NCI-H2107 treated with DMSO at 0.1 percent for 48 hours (cell line): ENCODE measurements at regions not wholly inside any gene's neighbourhood (a gene's known extent, or its start where the extent isn't known, plus 50 kb on each side); places are given as distances from the start of the nearest gene placed in this dataset.

Source experiments
- DNase-seq: peaks from one replicate; lab custom pipeline; 2025; ENCODE audit not compliant: unreplicated experiment; lab: John Stamatoyannopoulos, UW

DNA sequence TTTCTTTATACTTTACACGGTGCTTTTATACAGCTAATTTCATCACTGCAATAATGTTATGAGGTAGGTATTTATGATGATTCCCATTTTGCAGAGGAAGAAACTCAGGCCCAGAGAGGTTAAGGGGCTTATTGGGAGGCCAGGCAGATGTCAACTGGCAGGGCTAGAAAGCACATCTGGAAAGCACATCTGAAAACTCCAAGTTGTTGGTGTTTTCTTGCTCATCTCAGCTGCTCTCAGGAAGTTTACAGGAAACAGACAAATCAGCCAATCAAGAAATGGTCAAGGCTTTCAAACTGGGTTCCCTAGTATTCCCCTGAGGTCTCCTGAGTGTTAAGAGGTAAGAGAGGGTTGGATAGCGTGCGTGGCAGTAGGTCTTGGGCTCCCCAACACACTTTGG lies 124.1 kb upstream of the MED13L start:
- no peak for DNase-seq

DNA sequence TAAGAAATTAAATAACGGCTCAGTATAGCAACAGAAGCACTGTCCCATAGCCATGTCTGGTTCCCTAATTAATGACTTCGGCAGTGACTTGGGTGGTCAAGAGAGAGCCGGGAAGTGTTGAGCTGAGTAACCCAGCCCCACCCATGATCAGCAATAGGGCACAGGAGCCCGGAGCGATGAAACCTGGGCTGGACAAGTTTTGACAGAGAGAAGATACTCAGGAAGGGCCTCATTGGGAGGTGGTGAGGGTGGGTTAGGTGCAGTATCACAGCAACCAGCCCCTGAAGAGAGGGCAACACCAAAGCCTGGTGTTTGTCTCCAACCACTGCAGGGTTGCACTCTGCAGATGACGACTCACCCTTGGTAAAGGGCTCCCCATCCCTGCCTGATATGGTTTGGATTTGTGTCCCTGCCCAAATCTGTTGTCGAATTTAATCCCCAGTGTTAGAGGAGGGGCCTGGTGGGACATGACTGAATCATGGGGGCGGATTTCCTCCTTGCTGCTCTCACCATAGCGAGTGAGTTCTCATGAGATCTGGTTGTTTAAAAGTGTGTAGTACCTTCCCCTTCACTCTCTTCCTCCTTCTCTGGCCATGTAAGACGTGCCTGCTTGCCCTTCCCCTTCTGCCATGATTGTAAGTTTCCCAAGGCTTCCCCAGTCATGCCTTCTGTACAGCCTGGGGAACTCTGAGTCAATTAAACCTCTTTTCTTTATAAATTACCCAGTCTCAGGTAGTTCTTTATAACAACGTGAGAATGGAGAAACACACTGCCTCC lies 124.9 kb upstream of the MED13L start:
- no peak for DNase-seq

DNA sequence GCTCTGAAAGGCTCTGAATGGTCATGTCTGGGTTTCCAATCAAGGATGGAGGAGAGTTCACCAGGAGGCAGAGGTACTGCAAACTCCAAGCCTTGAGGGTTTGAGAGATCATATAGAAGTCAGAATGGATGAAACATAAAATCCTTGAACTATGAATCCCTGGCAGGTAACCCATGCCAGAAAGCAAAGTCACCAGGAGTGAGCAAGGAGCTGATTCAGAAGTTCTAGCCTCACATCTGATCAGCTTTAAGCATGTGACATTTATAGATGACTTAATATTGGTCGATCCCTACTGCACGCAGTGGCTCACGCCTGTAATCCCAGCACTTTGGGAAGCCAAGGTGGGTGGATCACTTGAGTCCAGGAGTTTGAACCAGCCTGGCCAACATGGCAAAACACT lies 126.1 kb upstream of the MED13L start:
- no peak for DNase-seq

DNA sequence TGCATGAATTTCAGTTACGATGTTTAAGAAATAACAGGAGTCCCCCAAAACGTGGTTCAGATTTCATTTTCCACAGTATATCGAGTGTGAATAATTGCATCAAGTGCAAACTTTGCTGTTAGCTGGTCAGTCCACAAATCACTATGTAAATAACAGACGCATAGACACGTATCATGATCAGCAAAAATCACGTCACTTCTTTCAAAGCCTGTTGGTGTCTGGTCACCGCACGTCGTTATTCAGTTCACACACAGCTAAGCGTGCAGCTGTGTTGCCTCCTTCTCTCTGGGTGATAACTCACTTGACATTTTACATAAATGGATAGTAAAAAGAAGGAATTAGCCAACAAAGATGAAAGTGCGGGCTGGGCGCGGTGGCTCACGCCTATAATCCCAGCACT lies 126.8 kb upstream of the MED13L start:
- no peak for DNase-seq

DNA sequence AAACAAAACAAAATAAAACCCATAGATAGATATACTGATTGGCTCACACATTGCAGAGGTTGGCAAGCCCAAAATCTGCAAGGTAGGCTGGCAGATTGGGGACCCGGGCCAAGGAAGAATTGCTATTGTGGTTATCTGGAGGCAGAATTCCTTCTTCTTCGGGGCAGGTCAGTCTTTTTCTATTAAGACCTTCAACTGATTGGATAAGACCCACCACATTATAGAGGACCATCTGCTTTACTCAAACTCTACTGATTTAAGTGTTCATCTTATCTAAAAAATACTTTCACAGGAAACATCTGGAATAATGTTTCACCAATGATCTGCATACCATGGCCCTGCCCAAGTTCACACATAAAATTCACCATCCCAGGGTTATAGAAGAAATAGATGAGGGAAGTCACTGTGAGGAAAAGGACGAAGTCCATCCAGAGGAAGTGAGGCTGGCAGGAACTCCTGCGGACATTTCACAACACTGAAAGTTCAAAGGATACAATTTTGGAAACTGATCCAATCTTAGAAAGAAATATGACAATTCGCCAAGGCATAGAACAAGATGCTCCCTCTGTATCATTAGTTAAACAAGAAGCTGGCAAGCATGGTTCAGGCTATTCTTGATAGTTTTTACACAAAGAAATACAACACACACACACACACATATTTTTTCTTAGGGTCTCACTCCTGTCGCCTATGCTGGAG lies 127.6 kb upstream of the MED13L start:
- no peak for DNase-seq

DNA sequence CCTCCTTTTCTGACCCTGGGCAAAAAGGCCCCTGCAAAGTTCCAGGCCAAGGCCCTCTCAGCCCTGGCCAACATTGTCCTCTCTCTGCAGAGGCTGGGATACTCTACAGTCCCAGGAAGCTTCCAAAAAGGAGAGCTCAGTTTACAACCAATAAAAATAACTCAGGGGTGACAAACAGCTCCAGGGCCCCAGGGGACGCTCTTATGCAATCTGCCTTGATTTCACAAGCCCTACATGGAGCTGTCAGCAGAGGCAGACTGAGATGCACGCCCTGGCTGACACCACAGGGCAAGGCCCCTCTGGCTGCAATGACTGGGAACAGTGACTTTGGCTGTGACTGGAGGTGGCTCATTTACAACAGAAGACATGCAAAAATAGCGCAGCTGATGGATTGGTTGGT lies 129.0 kb upstream of the MED13L start:
- DNase-seq, result no peak

DNA sequence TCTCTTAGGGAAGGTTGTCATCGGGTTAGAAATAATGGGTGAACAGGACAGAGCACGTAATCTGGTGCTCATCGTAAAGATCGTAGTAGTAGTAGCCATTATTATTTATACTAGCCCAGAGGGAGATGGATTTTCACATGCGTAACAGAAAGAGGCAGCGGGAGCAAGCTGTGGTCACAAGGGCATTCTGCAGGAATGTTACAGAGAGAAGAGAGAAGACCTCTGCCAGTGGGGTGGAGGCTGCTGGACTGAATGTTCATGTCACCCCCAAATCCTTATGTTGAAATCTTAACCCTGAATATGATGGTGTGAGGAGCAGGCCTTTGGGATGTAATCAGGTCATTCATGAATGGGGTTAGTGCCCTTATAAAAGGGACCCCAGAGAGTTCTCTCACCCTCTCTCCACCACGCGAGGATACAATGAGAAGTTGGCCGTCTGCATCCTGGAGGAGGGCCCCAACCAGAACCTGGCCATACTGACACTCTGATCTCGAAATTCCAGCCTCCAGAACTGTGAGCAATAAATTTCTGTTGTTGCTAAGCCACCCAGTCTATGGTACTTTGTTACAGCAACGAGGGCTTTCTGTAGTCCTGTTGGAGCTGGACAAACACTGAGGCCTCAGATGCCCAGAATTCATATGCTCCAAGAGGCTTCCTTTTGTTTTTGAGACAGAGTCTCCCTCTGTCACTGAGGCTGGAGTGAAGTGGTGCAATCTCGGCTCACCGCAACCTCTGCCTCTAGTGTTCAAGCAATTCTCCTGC lies 131.2 kb upstream of the MED13L start:
- no peak for DNase-seq

DNA sequence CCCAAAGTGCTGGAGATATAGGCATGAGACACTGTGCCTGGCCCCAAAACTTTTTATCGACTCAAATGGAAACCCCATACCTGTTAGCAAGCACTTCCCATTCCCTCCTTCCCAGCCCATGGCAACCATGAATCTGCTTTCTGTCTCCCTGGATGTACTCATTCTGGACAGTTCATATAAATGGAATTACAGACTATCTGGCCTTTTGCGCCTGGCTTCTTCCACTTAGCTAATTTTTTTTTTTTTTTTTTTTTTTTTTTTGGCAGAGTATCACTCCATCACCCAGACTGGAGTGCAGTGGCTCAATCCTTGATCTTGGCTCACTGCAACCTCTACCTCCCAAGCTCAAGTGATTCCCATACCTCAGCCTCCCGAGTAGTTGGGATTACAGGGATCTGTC lies 134.5 kb upstream of the MED13L start:
- DNase-seq, result no peak

DNA sequence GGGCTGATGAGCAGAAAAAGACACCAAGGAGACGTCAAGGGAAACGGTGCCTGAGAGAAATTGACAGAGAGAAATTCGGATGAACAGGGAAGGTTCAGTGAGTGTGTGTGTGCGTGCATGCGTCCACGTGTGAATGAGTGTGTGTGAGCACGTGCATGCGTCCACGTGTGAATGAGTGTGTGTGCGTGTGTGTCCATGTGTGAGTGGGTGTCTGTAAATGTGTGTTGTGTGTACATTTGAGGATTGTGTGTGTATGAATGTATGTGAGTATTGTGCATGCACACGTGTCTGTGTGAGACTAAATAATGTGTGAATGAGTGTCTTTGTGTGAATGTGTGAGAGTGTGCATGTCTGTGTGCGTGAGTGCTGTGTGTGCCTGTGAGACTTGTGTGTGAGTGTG lies 137.4 kb upstream of the MED13L start:
- DNase-seq, result no peak

DNA sequence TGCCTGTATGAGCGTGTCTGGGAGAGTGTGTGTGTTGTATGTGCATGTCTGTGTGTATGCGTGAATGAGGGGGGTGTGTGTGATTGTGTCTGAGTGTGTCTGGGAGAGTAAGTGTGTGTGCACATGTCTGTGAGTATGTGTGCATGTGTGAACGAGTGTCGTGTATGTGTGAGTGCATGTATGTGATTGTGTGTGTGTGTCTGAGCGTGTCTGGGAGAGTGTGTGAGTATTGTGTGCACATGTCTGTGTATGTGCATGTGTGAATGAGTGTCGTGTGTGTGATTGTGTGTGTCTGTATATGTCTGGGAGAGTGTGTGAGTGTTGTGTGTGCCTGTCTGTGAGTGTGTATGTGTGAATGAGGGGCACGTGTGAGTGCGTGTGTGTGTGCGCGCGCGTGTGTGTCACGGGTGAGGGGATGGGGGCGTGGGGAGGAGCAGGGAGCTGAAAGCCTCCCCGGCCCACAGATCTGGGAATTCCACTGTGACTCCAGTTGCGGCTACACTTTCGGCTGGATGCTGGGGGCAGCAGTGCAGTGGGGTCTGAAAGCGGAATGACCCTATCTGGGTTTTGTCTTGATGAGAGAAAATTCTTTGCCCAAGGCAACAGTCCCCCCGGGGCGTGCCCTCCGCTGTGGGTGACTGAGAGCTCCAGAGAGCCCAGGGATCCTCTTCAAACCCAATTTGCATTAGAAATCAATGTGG lies 138.1 kb upstream of the MED13L start:
- DNase-seq, result no peak

DNA sequence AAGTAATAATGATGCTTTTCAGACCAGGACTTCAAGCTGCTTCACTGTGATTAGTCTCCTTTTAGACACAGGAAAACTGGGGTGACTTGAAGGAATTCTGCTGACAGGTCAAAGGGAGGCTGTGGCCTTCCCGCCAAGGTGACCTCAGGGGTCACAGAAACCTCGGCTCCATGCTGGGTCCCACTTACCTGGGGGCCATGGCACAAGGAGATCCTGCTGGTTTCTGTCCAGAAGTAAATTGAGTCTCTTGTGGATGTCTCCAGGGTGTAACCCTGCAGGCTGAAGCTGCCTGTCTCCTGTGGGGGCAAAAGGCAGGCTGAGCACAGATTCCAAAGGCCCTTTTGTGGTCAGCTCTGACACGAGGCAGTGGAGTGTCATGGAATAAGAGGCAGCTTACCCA lies 138.7 kb upstream of the MED13L start:
- no peak for DNase-seq

DNA sequence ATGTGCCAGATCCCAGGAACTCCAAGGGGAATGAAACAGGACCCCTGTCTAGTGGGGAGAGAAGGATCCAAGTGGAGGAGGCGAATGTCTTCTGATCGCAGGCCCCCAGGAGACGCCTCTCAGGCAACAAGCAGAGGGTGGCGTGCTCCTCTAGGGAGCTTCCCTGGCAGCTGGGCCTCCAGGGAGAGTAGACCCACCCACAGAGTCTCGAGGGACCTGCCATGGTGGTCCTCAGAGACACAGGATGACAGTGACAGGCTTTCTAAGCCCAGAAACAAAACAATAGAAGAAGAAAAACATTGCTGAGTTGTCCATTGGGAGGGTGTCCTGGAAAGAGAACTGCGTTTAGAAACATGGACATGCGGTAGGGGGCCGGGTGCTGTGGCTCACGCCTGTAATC lies 140.6 kb upstream of the MAP1LC3B2 start:
- DNase-seq, result no peak

DNA sequence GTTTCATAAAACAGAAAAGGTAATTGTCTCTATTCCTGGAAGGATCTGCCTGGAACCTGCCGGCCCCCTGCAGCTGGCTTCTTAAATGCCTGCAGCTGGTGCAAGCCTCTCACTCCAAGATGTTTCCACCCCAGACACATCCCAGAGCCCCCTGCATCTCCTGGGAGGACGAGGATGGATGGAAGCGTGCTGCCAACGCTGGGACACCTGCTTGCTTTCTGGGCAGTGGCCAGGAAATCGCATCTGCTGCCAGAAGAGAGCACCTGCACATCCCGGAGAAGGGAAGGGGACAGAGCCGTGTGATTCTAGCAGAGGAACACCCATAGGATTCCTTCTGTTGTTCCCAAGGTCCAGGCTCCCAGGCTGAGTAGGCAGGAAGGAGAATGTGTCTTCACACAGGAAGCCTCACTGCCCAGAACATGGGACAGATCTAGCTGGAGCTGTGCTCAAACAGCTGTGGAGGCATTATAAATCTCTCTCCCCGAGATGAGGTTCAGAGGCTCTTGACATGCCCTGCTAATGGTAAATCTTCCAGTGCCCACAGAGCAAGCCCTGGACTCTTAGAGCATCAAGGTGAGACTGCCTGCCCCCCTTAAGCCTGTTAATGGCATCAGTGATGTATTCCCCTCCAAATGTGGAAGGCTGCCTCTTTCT lies 138.8 kb upstream of the MAP1LC3B2 start:
- DNase-seq, result peak; percentile 66

DNA sequence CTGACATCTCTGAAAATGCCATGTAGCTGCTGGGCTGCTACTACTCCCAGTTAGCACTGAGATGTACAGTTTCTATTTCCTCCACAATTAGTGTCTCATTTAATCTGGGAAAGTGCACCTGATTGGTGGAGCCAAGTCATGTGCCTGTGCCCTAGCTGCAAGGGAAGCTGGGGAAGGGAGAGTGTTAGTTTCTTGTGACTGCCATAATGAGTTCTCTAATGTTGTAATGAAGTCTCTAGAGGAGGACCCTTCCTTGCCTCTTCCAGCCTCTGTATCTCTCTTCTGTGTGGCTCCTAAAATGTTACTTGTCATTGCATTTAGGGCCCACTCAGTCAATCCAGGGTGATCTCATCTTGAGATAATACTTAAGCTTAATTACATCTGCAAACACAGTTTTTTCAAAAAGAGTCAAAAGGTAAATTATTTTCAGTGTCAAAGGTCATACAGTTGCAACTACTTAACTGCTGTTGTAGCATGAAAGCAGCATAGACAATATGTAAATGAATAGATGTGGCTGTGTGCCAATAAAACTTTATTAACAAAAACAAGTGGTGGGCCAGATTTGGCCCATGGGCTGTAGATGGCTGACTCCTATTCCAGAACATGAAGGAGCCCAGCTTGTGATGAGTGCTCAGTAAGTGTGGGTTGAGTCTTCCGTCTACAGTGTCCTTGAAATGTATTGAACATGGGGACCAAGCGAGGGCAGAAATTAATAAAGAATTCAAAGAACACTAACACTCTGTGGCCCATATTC lies 137.2 kb upstream of the MAP1LC3B2 start:
- no peak for DNase-seq

DNA sequence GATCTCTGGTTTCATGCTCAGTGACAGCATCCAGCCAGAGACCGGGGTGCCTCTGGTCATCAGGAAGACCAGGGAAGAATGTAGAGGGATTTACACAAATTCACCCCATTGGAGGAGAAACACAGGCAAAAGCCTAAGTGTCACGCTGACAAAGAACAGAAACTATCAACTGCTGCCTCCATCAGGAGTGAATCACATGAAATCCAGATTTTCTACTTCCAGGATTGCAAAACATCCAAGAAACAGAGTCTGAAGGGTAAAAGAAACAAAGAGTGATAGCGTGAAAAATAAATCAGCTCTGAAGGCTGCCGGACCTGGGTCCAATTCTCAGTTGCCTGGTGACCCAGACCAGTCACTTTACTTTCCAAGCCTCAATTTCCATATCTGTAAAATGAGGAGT lies 136.1 kb upstream of the MAP1LC3B2 start:
- no peak for DNase-seq

DNA sequence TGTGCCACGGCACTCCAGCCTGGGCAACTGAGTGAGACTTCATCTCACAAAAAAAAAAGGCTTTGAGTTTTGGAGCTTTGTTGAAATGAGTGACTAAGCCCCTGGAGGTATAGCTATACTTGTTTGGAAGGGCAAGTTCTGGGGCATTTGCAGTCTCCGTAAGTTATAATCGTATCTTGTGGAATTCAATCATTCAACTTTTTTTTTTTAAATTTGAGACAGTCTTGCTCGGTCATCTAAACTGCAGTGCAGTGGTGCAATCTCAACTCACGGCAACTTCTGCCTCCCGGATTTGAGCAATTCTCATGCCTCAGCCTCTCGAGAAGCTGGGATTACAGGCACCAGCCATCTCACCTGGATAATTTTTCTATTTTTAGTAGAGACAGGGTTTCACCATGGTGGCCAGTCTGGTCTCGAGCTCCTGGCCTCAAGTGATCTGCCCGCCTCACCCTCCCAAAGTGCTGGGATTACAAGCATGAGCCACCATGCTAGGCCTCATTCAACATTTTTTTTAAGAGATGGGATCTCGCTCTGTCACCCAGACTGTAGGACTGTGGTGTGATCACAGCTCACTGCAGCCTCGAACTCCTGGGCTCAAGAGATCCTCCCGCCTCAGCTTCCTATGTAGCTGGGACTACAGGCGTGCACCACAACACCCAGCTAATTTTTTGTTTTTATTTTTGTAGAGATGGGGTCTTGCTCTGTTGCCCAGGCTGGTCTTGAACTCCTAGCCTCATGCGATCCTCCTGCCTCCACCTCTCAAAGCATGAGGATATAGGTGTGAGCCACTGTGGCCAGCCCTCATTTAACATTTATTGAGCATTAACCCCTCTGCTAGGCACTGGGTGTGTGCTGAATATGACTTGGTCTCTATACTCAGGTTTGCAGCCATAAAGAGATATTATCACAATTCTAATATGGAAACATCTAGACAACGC lies 133.7 kb upstream of the MAP1LC3B2 start:
- DNase-seq, result no peak

DNA sequence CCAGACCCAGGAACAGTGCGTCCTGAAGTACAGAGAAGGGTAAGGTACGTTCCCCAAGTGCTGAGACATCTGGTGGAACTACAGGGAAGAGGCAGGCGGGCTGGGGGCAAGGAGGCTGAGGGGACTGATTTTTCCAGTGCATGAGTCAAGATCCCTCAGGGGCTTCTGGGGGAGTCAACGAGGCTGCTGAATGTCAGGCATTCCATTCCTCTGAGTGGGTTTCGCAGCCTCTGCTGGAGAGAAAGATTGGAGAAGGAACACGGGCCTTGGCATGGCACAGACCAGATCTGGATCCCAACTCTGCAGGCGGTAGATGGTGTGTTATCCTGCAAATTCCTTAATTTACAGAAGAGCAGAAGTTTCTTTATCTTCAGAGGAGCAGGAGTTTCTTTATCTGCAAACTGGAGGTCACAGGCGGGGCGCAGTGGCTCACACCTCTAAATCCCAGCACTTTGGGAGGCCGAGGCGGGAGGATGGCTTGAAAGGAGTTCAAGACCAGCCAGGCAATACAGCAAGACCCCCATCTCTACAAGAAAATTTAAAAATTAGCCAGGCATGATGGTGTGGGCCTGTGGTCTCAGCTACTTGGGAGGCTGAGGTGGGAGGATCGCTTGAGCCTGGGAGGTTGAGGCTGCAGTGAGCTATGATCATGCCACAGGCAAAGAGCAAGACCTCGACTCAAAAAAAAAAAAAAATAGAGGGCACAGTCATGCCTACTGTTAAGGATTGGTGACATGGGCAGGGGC lies 132.6 kb upstream of the MAP1LC3B2 start:
- DNase-seq, result no peak

DNA sequence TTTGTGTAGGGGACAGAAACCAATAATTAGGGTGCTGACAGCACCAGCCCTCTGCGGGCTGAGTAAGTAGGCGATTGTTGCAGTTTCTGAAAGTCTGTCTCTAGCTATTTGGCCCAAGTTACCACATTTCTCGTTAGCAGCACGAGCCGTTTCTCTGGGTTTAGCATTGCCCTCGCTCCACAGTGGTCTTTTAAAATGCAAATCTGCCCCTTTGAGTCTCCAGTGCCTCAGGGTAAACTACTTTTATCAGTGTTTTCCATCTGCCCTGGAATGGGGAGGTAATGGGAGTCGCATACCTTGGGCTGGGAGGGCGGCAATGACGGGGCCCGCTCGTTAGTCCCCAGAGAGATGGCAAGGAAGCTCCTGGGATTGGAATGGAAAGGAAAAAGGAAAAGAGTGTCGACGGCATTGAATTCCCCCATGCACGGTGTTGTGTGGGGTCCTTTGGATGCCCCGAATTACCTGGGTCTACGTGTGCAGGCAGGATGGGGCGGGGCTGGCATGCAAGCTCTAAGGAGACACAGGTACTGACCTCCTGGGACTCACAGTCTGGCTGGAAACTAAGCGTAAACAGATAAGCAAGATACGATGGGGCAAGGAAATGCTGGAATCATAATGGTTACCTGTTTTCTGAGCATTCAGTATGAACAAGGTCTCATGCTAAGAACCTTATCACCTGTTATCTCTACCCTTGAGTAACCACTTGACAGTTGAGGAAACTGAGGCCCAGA lies 131.8 kb upstream of the MAP1LC3B2 start:
- DNase-seq, result no peak
